Neural crest cell (in vitro differentiated cells): ENCODE measurements at regions not wholly inside any gene's neighbourhood (a gene's known extent, or its start where the extent isn't known, plus 50 kb on each side); places are given as distances from the start of the nearest gene placed in this dataset.

Source experiments
- DNase-seq: peaks from one replicate; pipeline ENCODE4 v3.0.0; 2021; ENCODE audit warnings: low read depth, mixed read lengths, low spot score
- H3K27ac Mint-ChIP-seq: one replicate; pipeline ENCODE4 v1.8.0; 2021; ENCODE audit warnings: mild to moderate bottlenecking, mixed read lengths; ENCODE audit not compliant: unreplicated experiment
- H3K27me3 Mint-ChIP-seq: 2 replicates; pipeline ENCODE4 v1.8.0; 2021; ENCODE audit warnings: low read depth, mild to moderate bottlenecking, mixed read lengths
- H3K36me3 Mint-ChIP-seq: 2 replicates; pipeline ENCODE4 v1.8.0; 2021; ENCODE audit warnings: low read depth, mild to moderate bottlenecking, mixed read lengths
- H3K4me1 Mint-ChIP-seq: 2 replicates; pipeline ENCODE4 v1.8.0; 2021; ENCODE audit warnings: mixed read lengths
- H3K4me3 Mint-ChIP-seq: one replicate; pipeline ENCODE4 v1.8.0; 2021; ENCODE audit warnings: mild to moderate bottlenecking, mixed read lengths
- H3K9me3 Mint-ChIP-seq: 2 replicates; pipeline ENCODE4 v1.8.0; 2021; ENCODE audit warnings: mixed read lengths
- TF ChIP-seq, protein P1 (sequence below): fragments of 200-600 bp; sonication (generic); conservative IDR thresholded peaks from 2 replicates; pipeline ENCODE4 v1.5.0; 2021; ENCODE audit warnings: antibody characterized with exemption, mild to moderate bottlenecking

- no peak for DNase-seq
- Mint-ChIP-seq H3K36me3 (no peaks in the 10 kb centered on the region), H3K27ac (no peak overlapping the region), H3K27me3 (peaks cover 84% of the 10 kb centered on the region), H3K9me3 (no peaks in the 10 kb centered on the region), H3K4me3 (peak overlapping the region; percentile 90), H3K4me1 (peaks cover 7% of the 10 kb centered on the region)
- TF ChIP-seq, protein P1, sequence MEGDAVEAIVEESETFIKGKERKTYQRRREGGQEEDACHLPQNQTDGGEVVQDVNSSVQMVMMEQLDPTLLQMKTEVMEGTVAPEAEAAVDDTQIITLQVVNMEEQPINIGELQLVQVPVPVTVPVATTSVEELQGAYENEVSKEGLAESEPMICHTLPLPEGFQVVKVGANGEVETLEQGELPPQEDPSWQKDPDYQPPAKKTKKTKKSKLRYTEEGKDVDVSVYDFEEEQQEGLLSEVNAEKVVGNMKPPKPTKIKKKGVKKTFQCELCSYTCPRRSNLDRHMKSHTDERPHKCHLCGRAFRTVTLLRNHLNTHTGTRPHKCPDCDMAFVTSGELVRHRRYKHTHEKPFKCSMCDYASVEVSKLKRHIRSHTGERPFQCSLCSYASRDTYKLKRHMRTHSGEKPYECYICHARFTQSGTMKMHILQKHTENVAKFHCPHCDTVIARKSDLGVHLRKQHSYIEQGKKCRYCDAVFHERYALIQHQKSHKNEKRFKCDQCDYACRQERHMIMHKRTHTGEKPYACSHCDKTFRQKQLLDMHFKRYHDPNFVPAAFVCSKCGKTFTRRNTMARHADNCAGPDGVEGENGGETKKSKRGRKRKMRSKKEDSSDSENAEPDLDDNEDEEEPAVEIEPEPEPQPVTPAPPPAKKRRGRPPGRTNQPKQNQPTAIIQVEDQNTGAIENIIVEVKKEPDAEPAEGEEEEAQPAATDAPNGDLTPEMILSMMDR, result no peak
Measured at GRCh38 chr18:22560275-22560610, 142.5 kb upstream of the CTAGE1 start.

GRCh38 chr18:22560797-22561196 lies 143.1 kb upstream of the CTAGE1 start:
- Mint-ChIP-seq H3K4me1 (peaks cover 7% of the 10 kb centered on the region), H3K4me3 (no peak overlapping the region), H3K27ac (no peak overlapping the region), H3K27me3 (peaks cover 89% of the 10 kb centered on the region), H3K36me3 (no peaks in the 10 kb centered on the region), H3K9me3 (no peaks in the 10 kb centered on the region)
- DNase-seq, result no peak
- TF ChIP-seq, protein P1, result no peak

- Mint-ChIP-seq H3K4me3 (peak overlapping the region; percentile 39), H3K27me3 (peaks cover 86% of the 10 kb centered on the region), H3K9me3 (no peaks in the 10 kb centered on the region), H3K36me3 (no peaks in the 10 kb centered on the region), H3K27ac (no peak overlapping the region), H3K4me1 (peaks cover 7% of the 10 kb centered on the region)
- TF ChIP-seq, protein P1, result peak; percentile 83
- DNase-seq, result no peak
Measured at GRCh38 chr18:22563164-22563583, 145.5 kb upstream of the CTAGE1 start.

DNA sequence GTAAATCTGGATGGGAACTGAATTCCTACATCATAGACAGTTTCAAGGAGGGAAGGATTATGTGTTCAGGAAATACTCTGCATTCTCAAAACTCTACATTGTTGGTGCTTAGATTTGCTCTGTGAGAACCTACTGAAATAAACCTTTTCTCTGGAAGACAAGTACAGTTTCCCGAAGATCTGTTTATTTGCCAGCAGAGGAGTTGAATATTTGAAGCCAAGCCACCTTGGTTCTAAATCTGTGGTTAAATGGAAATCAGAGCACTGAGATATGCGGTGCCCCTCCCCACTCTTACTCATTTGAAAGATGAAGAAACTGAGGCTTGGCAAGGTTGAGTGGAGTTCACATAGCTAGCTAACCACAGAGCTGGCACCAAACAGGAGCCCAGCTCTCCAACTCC lies 146.3 kb upstream of the CTAGE1 start:
- DNase-seq, result no peak
- Mint-ChIP-seq H3K27ac (no peak overlapping the region), H3K36me3 (no peaks in the 10 kb centered on the region), H3K4me1 (peaks cover 7% of the 10 kb centered on the region), H3K4me3 (no peak overlapping the region), H3K27me3 (peaks cover 85% of the 10 kb centered on the region), H3K9me3 (no peaks in the 10 kb centered on the region)
- TF ChIP-seq, protein P1, result no peak

DNA sequence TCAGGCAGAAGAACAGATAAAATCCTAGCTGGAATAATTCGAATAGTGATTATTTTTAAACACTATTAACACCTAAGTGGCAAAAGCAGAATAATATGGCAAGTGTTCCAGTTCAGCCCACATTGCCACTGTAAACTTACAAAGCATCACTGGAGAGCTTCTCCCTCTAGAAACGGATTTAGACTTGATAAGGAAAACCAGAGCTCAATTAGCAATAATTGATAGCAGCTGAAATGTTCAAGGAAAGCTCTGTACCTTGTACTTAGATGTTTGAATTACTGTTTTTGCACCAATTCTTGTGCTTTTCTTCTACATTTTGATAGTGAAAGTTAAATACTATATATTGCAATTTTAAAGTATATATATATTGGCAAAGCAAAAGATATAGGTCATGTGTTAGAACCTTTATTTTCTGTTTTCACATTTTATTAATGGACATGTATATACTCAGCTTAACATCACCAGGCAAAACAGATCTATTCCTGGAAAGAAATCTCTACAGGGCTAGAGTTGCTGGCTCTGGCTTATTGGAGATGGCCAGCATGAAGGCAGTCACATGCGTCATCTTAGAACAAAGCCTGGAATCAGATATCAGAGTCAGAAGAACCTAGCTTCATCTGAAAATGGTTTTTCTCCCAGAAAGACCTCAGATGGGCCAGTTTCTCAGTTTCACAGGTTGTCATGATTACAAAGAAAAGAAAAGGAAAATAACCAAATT lies 149.1 kb upstream of the CTAGE1 start:
- TF ChIP-seq, protein P1, result no peak
- Mint-ChIP-seq H3K36me3 (no peaks in the 10 kb centered on the region), H3K4me3 (no peak overlapping the region), H3K4me1 (no peaks in the 10 kb centered on the region), H3K9me3 (no peaks in the 10 kb centered on the region), H3K27ac (no peak overlapping the region), H3K27me3 (peaks cover 80% of the 10 kb centered on the region)
- no peak for DNase-seq
